ENCODE measurements at regions not wholly inside any gene's neighbourhood (a gene's known extent, or its start where the extent isn't known, plus 50 kb on each side); places are given as distances from the start of the nearest gene placed in this dataset.

GRCh38 chr9:89988458-89988857 lies 383.6 kb downstream of the GADD45G start:
- TF ChIP-seq JUND (IDR thresholded peaks at IDR 0.05; ENCODE audit: low read length) (no peak), POLR2A (IDR thresholded peaks at IDR 0.05; ENCODE audit: control extremely low read depth in 1 of 2, low read depth in 2 of 2, low read length in 2 of 2) (no peak), CTCF (IDR thresholded peaks at IDR 0.05; ENCODE audit: control extremely low read depth in 1 of 3, insufficient read depth in 1 of 3, low read depth in 1 of 3, low read length in 3 of 3) (no peak), POU5F1 (IDR thresholded peaks at IDR 0.05; ENCODE audit: low read depth, low read length) (no peak), TCF12 (IDR thresholded peaks at IDR 0.05; ENCODE audit: low read depth, low read length) (no peak)

Measured in H1 (cell line).